HG02798 (cell line): ENCODE measurements at regions not wholly inside any gene's neighbourhood (a gene's known extent, or its start where the extent isn't known, plus 50 kb on each side); places are given as distances from the start of the nearest gene placed in this dataset.
A peak's percentile ranks its signal among the peaks of the same experiment; 100 is the strongest.
"Not testable (repeated sequence)": the region's sequence is repeated elsewhere in the genome, so short reads cannot be mapped to it uniquely, and the experiment has no call there.

Source experiments
- ATAC-seq: cut with Tn5 transposase; IDR thresholded peaks from one replicate; pipeline ENCODE4 v1.9.1; 2021; ENCODE audit warnings: mild to moderate bottlenecking; ENCODE audit not compliant: unreplicated experiment, poor library complexity

- peak; percentile 66 for ATAC-seq
Observed at GRCh38 chr9:33623658-33624586, 99.9 kb downstream of the ANKRD18B start.

- not testable (repeated sequence) for ATAC-seq
Observed at GRCh38 chr9:33628318-33628717, 104.3 kb downstream of the ANKRD18B start.

DNA sequence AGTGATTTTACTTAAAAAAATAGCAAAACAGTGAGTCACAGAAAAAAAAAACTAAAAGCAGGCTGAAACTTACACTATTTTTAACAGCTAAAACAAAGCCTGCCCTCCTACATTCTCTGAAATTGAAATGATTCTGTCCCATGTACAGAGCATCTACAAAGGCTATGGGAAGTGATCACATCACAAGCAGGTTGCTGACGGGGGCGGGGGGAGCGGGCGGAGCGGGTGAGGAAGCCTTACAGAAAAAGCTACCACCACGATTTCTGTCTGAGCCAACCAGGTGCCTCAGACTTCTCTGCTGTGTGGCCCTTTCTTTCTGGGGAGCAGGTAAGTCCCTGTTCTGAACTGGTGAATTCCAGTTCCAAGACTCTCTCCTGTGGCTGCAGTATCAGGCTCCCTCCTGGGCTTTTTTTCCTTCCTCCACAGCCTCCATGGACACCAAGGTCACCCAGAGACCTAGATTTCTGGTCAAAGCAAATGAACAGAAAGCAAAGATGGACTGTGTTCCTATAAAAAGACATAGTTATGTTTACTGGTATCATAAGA is 104.9 kb downstream of the ANKRD18B start:
- no peak for ATAC-seq

GRCh38 chr9:33633636-33634035 is 109.6 kb downstream of the ANKRD18B start:
- no peak for ATAC-seq

GRCh38 chr9:33637881-33638280 is 113.8 kb downstream of the ANKRD18B start:
- ATAC-seq = no peak

DNA sequence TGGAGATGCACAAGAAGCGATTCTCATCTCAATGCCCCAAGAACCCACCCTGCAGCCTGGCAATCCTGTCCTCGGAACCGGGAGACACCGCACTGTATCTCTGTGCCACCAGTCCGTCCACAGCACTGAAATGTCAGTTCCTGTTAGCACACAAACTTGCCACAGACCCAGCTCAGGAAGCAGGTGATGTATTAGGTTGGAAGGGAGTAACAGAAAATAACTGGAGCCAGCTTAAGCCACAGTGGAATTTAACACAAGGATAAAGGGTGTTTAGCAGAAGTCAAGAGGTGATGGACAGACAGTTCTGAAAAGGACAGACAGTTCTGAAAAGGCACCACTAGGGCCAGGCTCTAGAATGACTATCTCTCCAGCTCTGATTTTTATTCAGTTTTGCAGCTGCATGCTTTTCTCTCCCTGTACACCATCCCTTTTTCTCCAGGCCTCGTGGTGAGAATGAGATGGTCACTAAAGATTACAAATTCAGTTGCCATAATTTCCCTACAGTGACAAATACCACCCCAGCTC is 114.4 kb downstream of the ANKRD18B start:
- ATAC-seq = no peak

DNA sequence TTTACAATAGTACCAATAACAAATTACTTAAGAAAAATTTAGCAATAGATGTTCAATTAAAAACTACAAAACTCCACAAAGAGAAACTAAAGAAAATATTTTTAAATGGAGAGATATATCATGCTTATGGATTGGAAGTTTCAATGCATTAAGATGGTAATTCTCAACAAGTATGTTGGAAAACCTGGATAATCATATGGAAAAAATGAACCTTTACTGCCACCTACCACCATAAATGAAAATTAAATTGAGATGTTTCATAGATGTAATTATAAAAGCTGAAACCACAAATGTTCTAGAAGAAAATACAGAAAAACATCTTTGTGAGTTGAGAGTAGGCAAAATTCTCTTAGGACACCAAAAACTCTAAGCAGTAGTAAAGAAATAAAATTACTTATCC is 121.7 kb downstream of the ANKRD18B start:
- no peak for ATAC-seq

DNA sequence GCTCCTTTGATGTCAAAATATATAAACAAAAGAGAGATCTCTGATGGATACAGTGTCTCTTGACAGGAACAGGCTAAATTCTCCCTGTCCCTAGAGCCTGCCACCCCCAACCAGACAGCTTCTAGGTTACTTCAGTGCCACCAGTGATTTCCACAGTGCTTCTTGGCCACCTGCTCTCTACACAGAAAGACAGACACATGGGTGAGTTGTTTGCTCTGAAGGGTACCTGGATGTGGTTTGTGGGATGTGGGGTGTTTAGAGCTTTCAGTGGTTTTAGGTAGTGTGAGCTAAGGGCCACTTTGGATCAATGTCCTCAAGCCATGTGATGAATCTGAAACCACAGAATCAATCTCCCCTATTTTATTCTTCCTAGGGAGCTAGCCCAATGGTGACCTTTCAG is 125.4 kb downstream of the ANKRD18B start:
- no peak for ATAC-seq

GRCh38 chr9:33651125-33651524 is 127.1 kb downstream of the ANKRD18B start:
- no peak for ATAC-seq

DNA sequence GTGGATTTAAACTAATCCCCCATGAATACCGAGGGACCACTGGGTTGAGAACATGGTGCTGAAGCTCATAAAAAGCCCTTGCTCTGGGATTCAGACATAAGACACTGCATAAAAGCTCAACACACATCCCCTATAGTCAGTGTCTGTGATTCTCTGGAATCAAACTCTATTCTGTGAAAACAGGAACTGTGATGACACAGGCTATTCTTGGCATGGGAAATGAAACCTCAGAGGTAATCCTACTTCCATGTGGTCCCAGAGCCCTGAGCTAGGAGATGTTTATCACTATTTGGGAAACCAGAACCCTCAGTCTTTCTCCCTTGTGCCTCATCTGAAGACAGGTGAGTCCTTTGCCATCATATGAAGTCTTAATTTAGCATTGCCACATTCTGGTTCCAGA is 135.4 kb upstream of the PRSS3 start:
- no peak for ATAC-seq

DNA sequence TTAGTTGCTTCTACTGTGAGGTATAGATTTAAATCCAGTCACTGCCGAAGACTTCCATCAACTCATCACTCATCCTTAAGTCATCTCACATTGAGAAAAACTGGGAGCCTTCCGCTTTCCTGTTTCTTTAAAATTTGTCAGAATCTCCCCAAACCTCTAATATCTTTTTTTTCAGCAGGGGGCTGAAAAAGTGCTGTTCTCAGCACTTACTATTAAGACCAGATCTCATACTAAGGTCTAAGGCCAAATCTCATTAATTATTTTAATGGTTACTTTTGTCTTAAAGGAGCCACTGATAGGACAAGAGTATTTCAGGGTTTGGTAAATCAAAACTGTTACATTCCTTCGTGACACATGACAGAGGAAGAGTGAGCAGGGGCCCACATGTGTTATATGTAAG is 134.6 kb upstream of the PRSS3 start:
- no peak for ATAC-seq

DNA sequence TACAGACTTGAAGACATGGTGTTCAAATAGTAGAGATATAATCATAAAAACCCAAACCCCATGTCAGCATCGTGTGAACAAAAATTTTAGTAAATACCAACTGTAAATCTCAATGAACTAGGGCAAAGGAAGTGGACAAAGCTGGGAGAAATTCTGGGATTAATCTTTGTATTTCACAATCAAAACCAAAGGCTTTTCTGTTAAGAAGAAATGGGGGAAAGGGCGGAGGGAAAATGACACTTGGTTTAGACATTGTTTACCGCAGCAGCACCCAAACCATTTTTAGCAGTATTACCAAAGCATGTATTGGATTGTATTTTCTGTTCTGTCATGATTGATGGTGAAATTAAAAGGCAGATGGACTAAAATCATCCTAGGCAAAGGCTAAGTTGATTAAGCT is 134.2 kb upstream of the PRSS3 start:
- ATAC-seq = no peak

DNA sequence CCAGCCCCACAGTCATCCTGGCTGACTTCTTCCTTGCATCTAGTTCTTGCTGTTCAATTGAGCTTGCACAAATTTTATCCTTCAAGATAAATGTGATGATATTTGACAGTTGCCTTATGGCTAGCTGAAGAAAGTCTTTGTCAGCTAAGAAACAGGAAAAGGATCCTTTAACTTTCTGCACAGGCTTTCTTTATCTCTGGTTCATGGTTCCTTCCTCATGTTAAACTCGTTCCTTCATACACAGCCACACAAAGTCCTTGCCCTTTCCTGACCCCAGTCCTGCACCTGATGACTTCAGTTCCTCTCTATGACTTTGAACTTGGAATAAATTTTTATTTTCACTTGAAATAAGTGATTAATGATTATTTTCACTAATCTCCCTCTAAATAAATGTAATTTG is 132.5 kb upstream of the PRSS3 start:
- no peak for ATAC-seq

DNA sequence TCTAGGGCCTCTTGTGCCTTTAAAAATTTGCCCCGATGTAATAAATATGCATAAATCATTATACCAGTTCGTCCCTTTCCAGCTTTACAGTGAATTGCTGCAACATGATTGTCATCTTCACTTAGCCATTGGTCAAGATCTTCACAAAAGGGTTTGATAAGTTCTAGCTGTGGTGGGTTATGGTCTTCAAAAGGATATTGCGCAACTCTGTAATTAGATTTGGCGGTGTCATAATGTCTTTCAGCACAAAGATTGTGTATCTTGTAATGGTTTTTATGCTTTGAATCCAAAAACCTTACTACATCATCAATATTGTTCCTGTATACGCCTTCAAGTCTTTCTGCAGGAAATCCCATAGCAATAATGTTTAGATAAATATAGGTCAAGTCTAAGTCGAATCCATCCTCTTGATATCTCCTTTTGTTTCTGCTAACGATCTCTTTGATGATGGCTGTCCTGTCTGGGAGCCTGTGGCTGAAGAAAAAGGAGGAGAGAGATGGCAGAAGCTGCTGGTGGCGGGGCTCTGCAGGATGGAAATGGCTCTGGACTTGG is 119.1 kb upstream of the PRSS3 start:
- not testable (repeated sequence) for ATAC-seq

DNA sequence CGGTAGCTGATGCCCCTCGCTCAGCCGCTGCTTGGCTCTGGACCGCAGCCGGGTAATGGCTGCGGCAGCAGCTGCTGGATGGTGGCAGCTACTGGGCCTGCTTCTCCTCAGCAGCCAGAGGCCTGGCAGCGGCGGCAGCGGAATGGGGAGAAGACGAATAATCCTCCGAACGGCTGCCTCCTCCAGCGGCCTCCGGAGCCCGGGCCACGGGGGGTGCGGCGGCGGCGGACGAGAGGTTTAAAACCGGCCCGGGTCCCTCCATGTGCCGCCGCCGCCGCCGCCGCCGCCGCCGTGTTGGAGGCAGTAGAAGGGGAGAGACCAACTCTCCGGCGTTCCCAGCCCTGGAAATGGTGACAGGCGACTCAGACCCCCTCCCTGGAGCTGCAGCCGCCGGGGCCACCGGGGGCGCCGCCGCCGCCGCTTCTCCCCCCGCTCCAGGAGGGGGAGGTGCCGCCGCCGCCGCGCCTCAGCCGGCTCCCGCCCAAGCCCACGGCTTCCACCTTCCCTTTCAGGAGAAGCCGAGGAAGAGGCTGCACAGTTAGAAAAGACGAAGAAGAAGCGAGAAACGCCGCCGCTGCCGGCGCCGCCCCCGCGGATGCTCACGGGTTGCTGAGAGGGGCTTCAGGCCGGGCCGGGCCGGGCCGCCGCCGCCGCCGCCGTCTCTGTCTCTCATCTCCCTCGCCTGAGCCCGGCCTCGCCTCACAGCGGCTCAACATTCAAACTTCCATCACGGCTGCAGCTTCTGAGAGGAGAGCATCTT is 118.4 kb upstream of the PRSS3 start:
- peak; percentile 43 for ATAC-seq

GRCh38 chr9:33677506-33677809 is 117.9 kb upstream of the PRSS3 start:
- ATAC-seq = no peak

DNA sequence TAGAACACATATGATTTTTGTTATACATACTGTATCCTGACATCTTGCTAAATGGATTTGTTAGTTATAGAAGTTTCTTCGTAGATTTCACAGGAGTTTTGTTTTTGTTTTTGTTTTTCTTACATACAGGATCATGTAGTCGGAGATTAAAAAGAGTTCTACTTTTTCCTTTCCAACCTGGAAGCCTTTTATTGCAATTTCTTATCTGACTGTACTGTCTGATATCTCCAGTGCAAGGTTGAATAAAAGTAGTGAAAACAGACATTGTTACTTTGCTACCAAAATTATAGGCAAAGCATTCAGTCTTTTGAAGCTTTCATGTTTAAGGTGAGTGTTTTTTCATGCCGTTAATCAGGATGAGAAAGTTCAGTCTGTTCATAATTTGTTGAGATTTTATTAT is 117.4 kb upstream of the PRSS3 start:
- no peak for ATAC-seq

- ATAC-seq = no peak
Observed at GRCh38 chr9:33682551-33682950, 112.8 kb upstream of the PRSS3 start.

- no peak for ATAC-seq
Observed at GRCh38 chr9:33684831-33685230, 110.5 kb upstream of the PRSS3 start.

GRCh38 chr9:33686942-33687341 is 108.4 kb upstream of the PRSS3 start:
- ATAC-seq = no peak

GRCh38 chr9:33687779-33688178 is 107.6 kb upstream of the PRSS3 start:
- ATAC-seq = no peak
